ENCODE measurements at regions not wholly inside any gene's neighbourhood (a gene's known extent, or its start where the extent isn't known, plus 50 kb on each side); places are given as distances from the start of the nearest gene placed in this dataset.

DNA sequence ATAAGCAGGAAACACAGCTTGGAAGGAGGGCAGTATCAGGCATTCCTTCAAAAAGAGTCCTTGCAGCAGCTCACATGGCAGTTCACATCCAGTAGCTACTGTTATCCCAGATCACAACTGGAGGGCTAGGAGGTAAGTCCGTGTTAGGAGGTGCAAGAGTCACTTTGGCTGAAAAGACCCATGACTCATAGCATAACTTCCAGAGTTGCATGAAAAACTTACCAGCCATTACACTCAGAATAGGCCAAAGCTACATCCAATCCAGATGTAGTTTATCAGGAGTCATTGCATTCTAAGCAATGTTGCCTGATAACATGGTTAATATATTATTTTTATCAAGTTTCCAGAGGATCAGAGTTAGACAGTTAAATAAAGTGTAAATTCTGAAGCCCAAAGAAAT lies 1126.4 kb upstream of the SEMA6A start:
- in situ Hi-C loops (cut with MboI; ENCODE audit: low pct_unique_long_range_greater_than_20kb in 2 of 9, low sequenced_read_pairs in 9 of 9, unreplicated experiment in 9 of 9): no loop called here
- Histone ChIP-seq H3K4me3 (no peak overlapping the region), H3K27ac (no peak overlapping the region), H3K4me1 (replicated peaks in 1 of 2) (no peaks in the 10 kb centered on the region)
- ATAC-seq (replicated peaks in 6 of 8): no peak
- WGBS, 10 experiments: 0 to 56% methylated on average over 1 of the region's 1 CpG; no CpG with 5 or more reads in 8 of the 10 experiments

DNA sequence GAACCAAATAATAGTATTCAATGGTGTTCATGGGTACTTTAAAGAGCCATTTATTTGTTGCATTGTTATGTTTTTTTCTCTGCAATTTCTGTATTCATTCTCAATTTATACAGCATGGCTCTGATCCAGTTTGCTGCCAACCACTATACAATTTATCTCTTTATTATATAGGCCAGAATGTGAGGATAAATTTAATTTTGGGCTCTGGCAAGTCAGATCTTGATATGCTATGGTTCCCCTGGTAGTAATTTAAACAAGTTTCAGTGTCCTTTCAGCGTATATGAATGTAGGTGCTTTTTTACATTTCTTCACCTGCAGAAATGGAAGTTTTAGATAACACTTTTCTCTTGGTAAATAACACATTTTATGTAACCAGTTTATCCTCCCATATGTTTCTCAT lies 1118.0 kb upstream of the SEMA6A start:
- Histone ChIP-seq H3K4me3 (no peak overlapping the region), H3K4me1 (replicated peaks in 1 of 2) (no peaks in the 10 kb centered on the region), H3K27ac (no peak overlapping the region)
- in situ Hi-C loops (cut with MboI; ENCODE audit: low pct_unique_long_range_greater_than_20kb in 2 of 9, low sequenced_read_pairs in 9 of 9, unreplicated experiment in 9 of 9): no loop called here
- ATAC-seq (replicated peaks in 6 of 8): no peak
- WGBS, 10 experiments: 0 to 100% (median 95%) methylated on average over 1 of the region's 1 CpG; no CpG with 5 or more reads in 2 of the 10 experiments

DNA sequence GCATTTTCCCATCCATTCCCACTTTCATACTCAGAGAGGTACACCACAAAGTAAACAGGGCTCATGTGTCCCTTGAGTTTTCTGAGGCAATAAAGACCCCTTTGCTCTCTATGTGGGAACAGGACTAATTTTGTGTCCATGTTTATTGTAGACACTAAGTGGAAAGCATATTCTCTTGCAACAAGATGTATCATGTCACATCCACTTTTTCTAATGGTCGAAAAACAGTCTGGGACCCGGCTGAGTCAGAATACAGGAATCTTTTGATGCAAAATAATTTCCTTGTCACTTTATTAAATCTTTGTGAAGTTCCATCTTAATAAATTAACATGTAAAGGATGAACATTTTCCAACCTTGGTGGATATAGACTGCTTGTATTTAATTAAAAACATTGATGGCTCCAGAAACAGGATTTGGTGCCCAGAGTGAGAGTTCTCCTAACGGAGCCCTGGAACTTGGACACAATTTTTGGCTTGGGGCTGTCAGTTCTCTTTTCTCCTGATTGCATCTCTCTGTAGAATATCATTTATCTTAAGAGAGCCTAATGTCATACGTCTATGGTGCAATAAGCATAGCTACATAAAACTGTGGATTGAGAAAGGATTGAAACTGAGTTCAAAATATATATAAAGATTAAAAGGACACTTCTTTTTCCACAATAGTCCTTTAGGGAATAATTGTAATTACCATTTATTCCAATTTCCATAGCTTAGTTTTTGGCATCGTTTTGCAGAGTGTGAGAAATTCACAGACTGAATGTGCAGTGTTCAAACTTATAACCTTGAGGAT lies 1116.7 kb upstream of the SEMA6A start:
- Histone ChIP-seq H3K4me3 (no peak overlapping the region), H3K4me1 (replicated peaks in 1 of 2) (no peaks in the 10 kb centered on the region), H3K27ac (no peak overlapping the region)
- 2 to 93% (median 87%) methylated on average over 2 to 5 of the region's 5 CpGs for WGBS, 10 experiments
- in situ Hi-C loops (cut with MboI; ENCODE audit: low pct_unique_long_range_greater_than_20kb in 2 of 9, low sequenced_read_pairs in 9 of 9, unreplicated experiment in 9 of 9): no loop called here
- no peak for ATAC-seq (replicated peaks in 6 of 8)

DNA sequence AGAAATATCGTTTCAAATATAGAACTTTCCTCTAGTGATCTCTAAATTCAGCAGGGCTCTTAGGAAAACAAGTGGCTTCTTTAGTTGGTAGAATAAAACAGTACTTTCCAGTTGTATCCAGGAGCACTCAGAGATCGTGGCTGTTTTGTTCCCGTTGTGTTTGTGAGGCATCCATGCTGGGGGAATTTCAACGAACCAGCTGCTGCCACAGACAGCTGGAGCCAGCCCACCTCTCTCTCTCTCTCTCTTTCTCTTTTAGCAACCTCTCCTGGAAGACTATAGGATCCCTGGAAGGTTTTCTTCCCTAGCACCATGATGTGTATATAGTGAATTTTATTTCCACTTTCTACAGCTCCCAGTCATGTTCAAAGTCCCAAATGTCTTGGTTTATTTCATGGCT lies 1116.0 kb upstream of the SEMA6A start:
- Histone ChIP-seq H3K27ac (no peak overlapping the region), H3K4me3 (no peak overlapping the region), H3K4me1 (replicated peaks in 1 of 2) (no peaks in the 10 kb centered on the region)
- WGBS, 10 experiments: 0 to 94% (median 18%) methylated on average over 1 to 4 of the region's 4 CpGs; no CpG with 5 or more reads in 2 of the 10 experiments
- in situ Hi-C loops (cut with MboI; ENCODE audit: low pct_unique_long_range_greater_than_20kb in 2 of 9, low sequenced_read_pairs in 9 of 9, unreplicated experiment in 9 of 9): no loop called here
- ATAC-seq (replicated peaks in 6 of 8): no peak

DNA sequence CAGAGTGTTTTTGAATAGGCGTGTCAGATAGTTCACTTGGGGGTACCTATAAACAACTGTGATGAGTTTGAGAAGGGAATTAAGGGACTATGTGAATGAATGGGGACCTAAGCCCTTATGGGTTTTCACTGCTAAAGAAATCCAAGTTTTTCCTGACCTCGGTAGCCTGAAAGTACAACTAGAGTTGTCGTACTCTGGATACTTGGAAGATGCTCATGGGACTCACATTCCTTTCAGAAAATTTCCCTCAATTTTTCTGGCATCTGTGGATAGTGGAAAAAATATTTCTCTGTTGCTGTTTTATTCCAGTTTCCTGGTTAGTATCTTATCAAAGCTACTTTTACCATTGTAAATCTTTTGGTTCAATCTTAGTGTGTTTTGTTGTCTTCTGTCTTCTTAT lies 1112.3 kb upstream of the SEMA6A start:
- H3K4me1 ChIP-seq (replicated peaks in 1 of 2): no peaks in the 10 kb centered on the region
- no peak overlapping the region for H3K4me3 ChIP-seq
- in situ Hi-C loops (cut with MboI; ENCODE audit: low pct_unique_long_range_greater_than_20kb in 2 of 9, low sequenced_read_pairs in 9 of 9, unreplicated experiment in 9 of 9): no loop called here
- ATAC-seq (replicated peaks in 6 of 8): no peak
- WGBS, 10 experiments: 0 to 93% (median 29%) methylated on average over 1 to 3 of the region's 3 CpGs; no CpG with 5 or more reads in 4 of the 10 experiments
- no peak overlapping the region for H3K27ac ChIP-seq

DNA sequence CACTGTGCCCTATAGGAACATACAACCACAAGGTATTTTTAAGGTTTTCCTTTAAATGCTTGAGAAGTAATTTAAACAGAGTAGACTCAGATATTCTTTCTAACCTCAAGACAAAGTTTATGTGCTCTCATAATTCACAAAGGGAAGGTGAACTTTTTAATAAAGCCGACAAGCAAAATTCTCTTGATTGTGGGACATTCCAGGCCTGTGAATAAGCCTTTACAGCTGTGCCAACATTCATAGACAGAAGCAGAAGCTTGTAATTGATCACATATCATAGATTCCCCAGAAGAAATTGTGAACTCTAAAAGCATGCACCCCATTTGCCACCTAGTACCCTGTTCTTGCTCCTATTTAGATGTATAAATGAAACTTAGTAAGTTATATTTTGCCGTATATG lies 1107.8 kb upstream of the SEMA6A start:
- ATAC-seq (replicated peaks in 6 of 8): no peak
- 10 to 100% (median 69%) methylated on average over 1 to 2 of the region's 2 CpGs; no CpG with 5 or more reads in 3 of the 10 experiments for WGBS, 10 experiments
- Histone ChIP-seq H3K4me3 (no peak overlapping the region), H3K27ac (no peak overlapping the region), H3K4me1 (replicated peaks in 1 of 2) (no peaks in the 10 kb centered on the region)
- in situ Hi-C loops (cut with MboI; ENCODE audit: low pct_unique_long_range_greater_than_20kb in 2 of 9, low sequenced_read_pairs in 9 of 9, unreplicated experiment in 9 of 9): no loop called here

DNA sequence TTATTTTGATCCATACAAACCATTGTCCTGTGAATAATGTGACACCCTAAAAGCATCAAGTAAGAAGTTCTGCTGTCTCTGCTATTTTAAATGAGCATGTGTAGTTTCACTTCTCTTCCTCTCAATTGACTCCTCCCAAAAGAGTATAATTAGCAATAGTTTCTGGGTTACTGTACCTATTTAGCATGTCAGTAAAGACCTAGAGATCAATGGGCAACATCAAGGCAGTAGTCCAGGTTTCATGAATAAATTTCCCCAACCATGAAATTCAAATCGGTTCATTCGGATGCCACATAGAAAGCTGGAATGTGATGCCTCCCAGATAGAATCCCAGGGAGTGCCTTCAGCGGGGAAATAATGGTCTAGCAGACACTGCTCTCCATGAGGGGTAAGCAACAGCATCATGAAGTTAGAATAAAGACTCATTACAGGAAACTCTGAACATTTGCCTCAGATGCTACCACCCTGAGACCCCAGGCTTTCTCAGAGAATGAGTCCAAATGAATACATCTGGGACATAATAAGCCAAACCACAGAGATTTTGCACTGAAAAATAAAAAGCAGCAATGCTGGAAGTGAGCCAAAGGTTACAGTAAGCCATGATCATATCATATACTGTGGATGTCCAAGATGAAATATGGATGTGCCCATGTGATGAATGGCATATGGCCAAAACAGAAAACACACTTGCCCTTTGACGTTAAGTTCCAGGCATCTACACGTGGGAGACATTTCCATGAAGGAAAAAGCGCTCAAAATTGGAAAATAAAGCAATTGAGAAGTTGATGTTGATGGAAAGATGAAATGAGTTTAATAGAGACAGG lies 1107.0 kb upstream of the SEMA6A start:
- no peak for ATAC-seq (replicated peaks in 6 of 8)
- Histone ChIP-seq H3K4me3 (no peak overlapping the region), H3K4me1 (replicated peaks in 1 of 2) (no peaks in the 10 kb centered on the region), H3K27ac (no peak overlapping the region)
- WGBS, 10 experiments: 10 to 100% (median 84%) methylated on average over 1 to 6 of the region's 6 CpGs
- in situ Hi-C loops (cut with MboI; ENCODE audit: low pct_unique_long_range_greater_than_20kb in 2 of 9, low sequenced_read_pairs in 9 of 9, unreplicated experiment in 9 of 9): no loop called here

DNA sequence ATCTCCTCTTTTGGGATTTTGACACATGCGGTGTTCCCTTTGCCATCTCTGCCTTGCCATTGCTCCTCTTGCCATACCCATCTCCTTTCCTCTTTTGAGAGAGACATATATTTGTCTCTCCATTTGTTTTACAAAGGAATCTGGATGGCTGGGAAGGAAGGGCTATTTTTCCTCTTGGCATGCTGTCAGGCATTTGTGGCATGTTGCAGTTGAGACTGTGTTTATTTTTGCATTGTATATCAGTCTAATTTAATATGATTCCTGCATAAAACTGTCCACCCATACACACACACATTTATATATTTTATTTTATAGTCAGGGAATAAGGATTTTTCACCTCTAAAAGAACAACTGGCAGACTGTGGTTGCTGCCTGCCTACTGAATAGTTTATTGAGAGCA lies 1105.8 kb upstream of the SEMA6A start:
- WGBS, 10 experiments: 60 to 100% (median 100%) methylated on average over 1 of the region's 1 CpG; no CpG with 5 or more reads in 4 of the 10 experiments
- no peaks in the 10 kb centered on the region for H3K4me1 ChIP-seq (replicated peaks in 1 of 2)
- H3K4me3 ChIP-seq: no peak overlapping the region
- no peak overlapping the region for H3K27ac ChIP-seq
- no peak for ATAC-seq (replicated peaks in 6 of 8)
- in situ Hi-C loops (cut with MboI; ENCODE audit: low pct_unique_long_range_greater_than_20kb in 2 of 9, low sequenced_read_pairs in 9 of 9, unreplicated experiment in 9 of 9): no loop called here

DNA sequence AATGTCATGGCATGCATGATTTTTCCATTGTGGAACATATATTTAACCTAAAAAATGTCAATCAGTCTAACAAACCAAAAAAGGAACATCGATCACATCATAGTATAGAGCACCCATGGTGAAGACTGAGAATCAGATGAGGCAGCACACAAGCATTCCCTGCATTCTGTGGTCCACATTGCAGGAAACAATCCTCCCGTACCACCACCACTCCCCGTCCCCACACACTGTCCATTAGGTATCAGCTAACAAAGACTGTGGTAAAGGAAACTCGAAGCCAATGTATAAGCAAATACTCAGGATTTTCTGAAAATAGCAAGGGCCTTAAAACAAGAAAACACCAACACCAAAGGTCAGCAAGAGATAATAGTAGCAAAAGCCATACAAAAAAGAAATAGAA lies 1104.4 kb upstream of the SEMA6A start:
- in situ Hi-C loops (cut with MboI; ENCODE audit: low pct_unique_long_range_greater_than_20kb in 2 of 9, low sequenced_read_pairs in 9 of 9, unreplicated experiment in 9 of 9): no loop called here
- no peak overlapping the region for H3K27ac ChIP-seq
- no peak overlapping the region for H3K4me3 ChIP-seq
- H3K4me1 ChIP-seq (replicated peaks in 1 of 2): no peaks in the 10 kb centered on the region
- 8 to 100% (median 76%) methylated on average over 1 to 4 of the region's 4 CpGs; no CpG with 5 or more reads in 3 of the 10 experiments for WGBS, 10 experiments
- ATAC-seq (replicated peaks in 6 of 8): no peak

DNA sequence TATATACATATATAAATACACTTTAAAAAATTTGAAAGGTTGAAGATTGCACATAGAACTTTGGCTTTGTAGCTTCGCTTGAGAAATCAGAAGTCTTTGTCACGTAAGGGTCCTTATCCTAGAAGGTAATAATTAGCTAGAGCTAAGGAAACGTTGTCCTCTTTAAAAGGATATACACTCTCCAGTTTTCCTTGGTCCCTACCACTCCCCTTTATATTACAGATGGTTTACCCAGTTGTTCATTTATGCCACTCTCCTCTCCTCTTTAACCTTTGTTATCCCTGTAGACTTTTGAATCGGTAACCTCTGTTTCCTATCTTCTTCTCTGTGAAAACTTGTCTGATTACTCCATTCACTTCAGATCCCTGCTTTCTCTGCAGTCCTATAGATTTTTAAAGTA lies 1101.0 kb upstream of the SEMA6A start:
- H3K27ac ChIP-seq: no peak overlapping the region
- 8 to 89% (median 64%) methylated on average over 1 to 4 of the region's 4 CpGs for WGBS, 10 experiments
- no peak for ATAC-seq (replicated peaks in 6 of 8)
- no peak overlapping the region for H3K4me3 ChIP-seq
- H3K4me1 ChIP-seq (replicated peaks in 1 of 2): no peaks in the 10 kb centered on the region
- in situ Hi-C loops (cut with MboI; ENCODE audit: low pct_unique_long_range_greater_than_20kb in 2 of 9, low sequenced_read_pairs in 9 of 9, unreplicated experiment in 9 of 9): no loop called here

DNA sequence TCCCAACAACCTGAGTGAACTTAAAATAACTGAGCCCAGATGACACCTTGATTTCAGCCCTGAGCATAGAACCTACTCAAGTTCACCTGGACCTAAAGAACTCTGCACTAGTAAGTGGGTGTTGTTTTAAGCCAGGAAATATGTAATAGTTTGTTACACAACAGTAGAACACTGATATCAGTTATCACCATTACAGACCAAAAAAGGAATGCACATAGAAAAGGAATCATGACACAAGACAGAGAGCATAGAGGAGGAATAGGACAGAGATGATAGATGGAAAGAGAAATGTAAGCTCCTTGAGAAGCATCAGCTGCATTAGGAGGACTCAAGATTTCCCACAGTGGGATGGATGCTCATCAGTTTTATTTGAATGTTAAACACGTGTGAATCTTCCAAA lies 1096.9 kb upstream of the SEMA6A start:
- 0 to 100% (median 83%) methylated on average over 1 of the region's 1 CpG; no CpG with 5 or more reads in 3 of the 10 experiments for WGBS, 10 experiments
- in situ Hi-C loops (cut with MboI; ENCODE audit: low pct_unique_long_range_greater_than_20kb in 2 of 9, low sequenced_read_pairs in 9 of 9, unreplicated experiment in 9 of 9): no loop called here
- ATAC-seq (replicated peaks in 6 of 8): no peak
- no peak overlapping the region for H3K27ac ChIP-seq
- H3K4me1 ChIP-seq (replicated peaks in 1 of 2): no peaks in the 10 kb centered on the region
- H3K4me3 ChIP-seq: no peak overlapping the region

DNA sequence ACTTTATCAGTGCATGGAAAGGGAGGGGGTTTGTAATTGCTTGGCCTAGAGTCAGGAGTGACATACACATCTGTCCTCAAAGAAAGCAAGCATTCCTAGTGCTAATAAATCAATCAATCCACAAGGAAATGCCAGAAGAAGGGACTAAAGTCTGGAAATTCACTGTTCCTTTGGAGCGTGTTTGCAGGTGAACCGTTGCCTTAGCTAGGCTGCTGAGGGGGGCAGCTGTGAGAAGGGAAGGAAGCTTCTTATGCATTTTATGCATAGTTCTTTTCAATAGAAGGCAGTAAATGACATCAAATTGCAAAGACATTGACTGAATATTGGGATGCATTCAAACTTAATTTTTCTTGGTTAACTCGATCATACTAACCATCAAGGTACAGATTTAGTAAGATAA lies 1092.5 kb upstream of the SEMA6A start:
- WGBS, 10 experiments: 18 to 90% (median 51%) methylated on average over 1 to 3 of the region's 3 CpGs; no CpG with 5 or more reads in 1 of the 10 experiments
- Histone ChIP-seq H3K27ac (no peak overlapping the region), H3K4me3 (no peak overlapping the region)

DNA sequence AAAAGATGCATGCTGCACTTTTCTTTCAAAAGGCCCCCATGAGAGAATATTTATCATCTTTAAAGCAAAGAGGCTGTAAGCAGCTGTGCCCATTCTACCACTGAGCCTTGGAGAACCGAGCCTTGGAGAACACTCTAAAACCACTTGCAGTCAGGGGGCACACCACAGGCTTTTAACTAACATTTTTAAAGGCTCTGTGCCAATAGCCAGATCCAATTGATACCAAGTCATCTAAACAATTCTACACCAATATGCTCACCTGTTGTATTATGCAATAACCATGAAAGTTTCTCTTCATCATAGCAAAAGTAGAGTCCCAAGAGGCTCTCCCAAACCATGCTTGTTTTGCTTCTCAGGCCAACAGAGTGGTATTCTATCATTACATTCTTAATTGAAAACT lies 1090.5 kb upstream of the SEMA6A start:
- ATAC-seq (replicated peaks in 6 of 8): no peak
- Histone ChIP-seq H3K4me3 (no peak overlapping the region), H3K27ac (no peak overlapping the region), H3K4me1 (replicated peaks in 1 of 2) (no peaks in the 10 kb centered on the region)
- in situ Hi-C loops (cut with MboI; ENCODE audit: low pct_unique_long_range_greater_than_20kb in 2 of 9, low sequenced_read_pairs in 9 of 9, unreplicated experiment in 9 of 9): no loop called here
- 11 to 100% (median 53%) methylated on average over 1 of the region's 1 CpG; no CpG with 5 or more reads in 2 of the 10 experiments for WGBS, 10 experiments

More for the DNA sequence above, 1092.5 kb upstream of the SEMA6A start:
- in situ Hi-C loops (cut with MboI; ENCODE audit: low pct_unique_long_range_greater_than_20kb in 2 of 9, low sequenced_read_pairs in 9 of 9, unreplicated experiment in 9 of 9): no loop called here
- no peak for ATAC-seq (replicated peaks in 6 of 8)
- H3K4me1 ChIP-seq (replicated peaks in 1 of 2): no peaks in the 10 kb centered on the region

Data from motor neuron (in vitro differentiated cells).